OCI-LY7 (cell line): ENCODE measurements at regions not wholly inside any gene's neighbourhood (a gene's known extent, or its start where the extent isn't known, plus 50 kb on each side); places are given as distances from the start of the nearest gene placed in this dataset.

Experiments used
- BruUV-seq: library from RNA; stranded (reverse); fragments of 400-500 nt; replicated peaks from 2 replicates; lab custom pipeline; 2021; lab: Mats Ljungman, UMichigan
- CTCF ChIA-PET: fragments of 300-600 bp; sonication (Branson Sonifier 250); formaldehyde crosslinking; loops from one replicate; lab custom pipeline; 2022; ENCODE audit warnings: antibody characterized with exemption; ENCODE audit not compliant: unreplicated experiment; lab: Charles Lee
- POLR2A ChIA-PET: fragments of 300-600 bp; sonication (Branson Sonifier 250); formaldehyde crosslinking; loops from one replicate; lab custom pipeline; 2022; ENCODE audit warnings: antibody characterized with exemption; lab: Charles Lee
- DNase-seq: peaks from one replicate; pipeline ENCODE4 v3.0.0-alpha.2; 2015; ENCODE audit warnings: low spot score
- H2AFZ ChIP-seq: fragments of 200-600 bp; sonication (generic), shearing (Covaris generic); 2 replicates; pipeline ENCODE4 v1.6.1; 2014; ENCODE audit warnings: mild to moderate bottlenecking, antibody characterized with exemption, low read length, moderate library complexity
- H3K27ac ChIP-seq: fragments of 200-600 bp; sonication (generic); 2 replicates; pipeline ENCODE4 v1.5.1; 2014; ENCODE audit warnings: mixed run types, low read depth, mild to moderate bottlenecking, moderate library complexity, low read length, inconsistent platforms; ENCODE audit not compliant: poor library complexity, severe bottlenecking
- H3K36me3 ChIP-seq: fragments of 200-600 bp; sonication (generic); 2 replicates; pipeline ENCODE4 v1.6.1; 2014; ENCODE audit warnings: mild to moderate bottlenecking, antibody characterized with exemption, low read length, moderate library complexity, mixed read lengths; ENCODE audit not compliant: insufficient read depth
- H3K4me1 ChIP-seq: fragments of 200-600 bp; sonication (generic); 2 replicates; pipeline ENCODE4 v1.5.1; 2014; ENCODE audit warnings: mild to moderate bottlenecking, low read length; ENCODE audit not compliant: insufficient read depth, poor library complexity, severe bottlenecking
- H3K4me2 ChIP-seq: fragments of 200-600 bp; sonication (generic); 2 replicates; pipeline ENCODE4 v1.6.1; 2014; ENCODE audit warnings: mild to moderate bottlenecking, low read length
- H3K4me3 ChIP-seq: fragments of 200-600 bp; sonication (generic); 2 replicates; pipeline ENCODE4 v1.5.1; 2014; ENCODE audit warnings: mild to moderate bottlenecking, low read depth, low read length; ENCODE audit not compliant: poor library complexity, severe bottlenecking
- H3K79me2 ChIP-seq: fragments of 200-600 bp; sonication (generic); 2 replicates; pipeline ENCODE4 v1.6.1; 2016; ENCODE audit warnings: low read depth, mild to moderate bottlenecking, low read length, moderate library complexity, mixed read lengths; ENCODE audit not compliant: insufficient read depth
- H3K9me2 ChIP-seq: fragments of 200-600 bp; sonication (generic); 2 replicates; pipeline ENCODE4 v1.6.1; 2016; ENCODE audit warnings: mild to moderate bottlenecking, low read length, mixed read lengths; ENCODE audit not compliant: insufficient read depth
- H3K9me3 ChIP-seq: fragments of 200-600 bp; sonication (generic); 2 replicates; pipeline ENCODE4 v1.6.1; 2014; ENCODE audit warnings: mild to moderate bottlenecking, mixed run types, low read length, mixed read lengths
- H4K20me1 ChIP-seq: fragments of 200-600 bp; sonication (generic); 2 replicates; pipeline ENCODE4 v1.6.1; 2014; ENCODE audit warnings: mild to moderate bottlenecking, antibody characterized with exemption, low read length, moderate library complexity, mixed read lengths; ENCODE audit not compliant: insufficient read depth
- EZH2phosphoT487 ChIP-seq: fragments of 200-600 bp; sonication (generic); IDR thresholded peaks from 2 replicates; pipeline ENCODE4 v1.6.1; 2018; ENCODE audit warnings: low read depth, borderline replicate concordance, mild to moderate bottlenecking, mixed run types, antibody characterized with exemption, low read length, moderate library complexity, mixed read lengths
- intact Hi-C: fragments of 100-400 bp; cut with micrococcal nuclease; formaldehyde crosslinking; loops from one replicate; pipeline ENCODE4 v1.10.0; 2022; ENCODE audit not compliant: unreplicated experiment
- TF ChIP-seq, protein P1 (sequence below): fragments of 200-600 bp; sonication (generic); conservative IDR thresholded peaks from 2 replicates; pipeline ENCODE4 v1.5.1; 2014; ENCODE audit warnings: mild to moderate bottlenecking, antibody characterized with exemption, low read length, moderate library complexity, mixed read lengths

DNA sequence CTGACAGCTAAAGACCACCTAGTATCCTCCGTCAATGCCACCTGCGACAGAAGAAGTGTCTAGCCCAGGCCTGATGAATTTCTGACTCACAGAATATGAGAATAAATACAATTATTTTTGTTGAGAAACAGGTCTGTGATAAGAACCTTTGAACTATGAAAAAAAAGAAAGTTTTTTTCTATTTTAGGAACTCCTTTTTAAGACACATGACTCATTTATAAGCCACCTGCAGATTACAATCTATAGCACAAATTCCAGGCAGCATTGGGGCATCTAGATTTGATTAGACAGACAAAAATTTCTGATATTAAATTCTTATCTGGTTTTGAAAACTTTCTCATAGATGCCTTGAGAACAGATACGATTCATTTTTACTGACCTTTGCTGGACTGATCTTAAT is 256.7 kb upstream of the LYZL1 start:
- H3K4me3 ChIP-seq, result no peak overlapping the region
- H3K36me3 ChIP-seq, result no peaks in the 10 kb centered on the region
- intact Hi-C loops, result no loop called here
- TF ChIP-seq, protein P1, sequence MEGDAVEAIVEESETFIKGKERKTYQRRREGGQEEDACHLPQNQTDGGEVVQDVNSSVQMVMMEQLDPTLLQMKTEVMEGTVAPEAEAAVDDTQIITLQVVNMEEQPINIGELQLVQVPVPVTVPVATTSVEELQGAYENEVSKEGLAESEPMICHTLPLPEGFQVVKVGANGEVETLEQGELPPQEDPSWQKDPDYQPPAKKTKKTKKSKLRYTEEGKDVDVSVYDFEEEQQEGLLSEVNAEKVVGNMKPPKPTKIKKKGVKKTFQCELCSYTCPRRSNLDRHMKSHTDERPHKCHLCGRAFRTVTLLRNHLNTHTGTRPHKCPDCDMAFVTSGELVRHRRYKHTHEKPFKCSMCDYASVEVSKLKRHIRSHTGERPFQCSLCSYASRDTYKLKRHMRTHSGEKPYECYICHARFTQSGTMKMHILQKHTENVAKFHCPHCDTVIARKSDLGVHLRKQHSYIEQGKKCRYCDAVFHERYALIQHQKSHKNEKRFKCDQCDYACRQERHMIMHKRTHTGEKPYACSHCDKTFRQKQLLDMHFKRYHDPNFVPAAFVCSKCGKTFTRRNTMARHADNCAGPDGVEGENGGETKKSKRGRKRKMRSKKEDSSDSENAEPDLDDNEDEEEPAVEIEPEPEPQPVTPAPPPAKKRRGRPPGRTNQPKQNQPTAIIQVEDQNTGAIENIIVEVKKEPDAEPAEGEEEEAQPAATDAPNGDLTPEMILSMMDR, result no peak
- no peak for TF ChIP-seq EZH2phosphoT487
- no peaks in the 10 kb centered on the region for H4K20me1 ChIP-seq
- no peaks in the 10 kb centered on the region for H3K79me2 ChIP-seq
- no peaks in the 10 kb centered on the region for H3K9me3 ChIP-seq
- H3K9me2 ChIP-seq, result no peaks in the 10 kb centered on the region
- H2AFZ ChIP-seq, result no peak overlapping the region
- no peak for DNase-seq
- no TSS peak for BruUV-seq
- H3K27ac ChIP-seq, result no peak overlapping the region
- no peaks in the 10 kb centered on the region for H3K4me1 ChIP-seq
- POLR2A ChIA-PET, result no interaction called here
- no peak overlapping the region for H3K4me2 ChIP-seq
- CTCF ChIA-PET, result no interaction called here

DNA sequence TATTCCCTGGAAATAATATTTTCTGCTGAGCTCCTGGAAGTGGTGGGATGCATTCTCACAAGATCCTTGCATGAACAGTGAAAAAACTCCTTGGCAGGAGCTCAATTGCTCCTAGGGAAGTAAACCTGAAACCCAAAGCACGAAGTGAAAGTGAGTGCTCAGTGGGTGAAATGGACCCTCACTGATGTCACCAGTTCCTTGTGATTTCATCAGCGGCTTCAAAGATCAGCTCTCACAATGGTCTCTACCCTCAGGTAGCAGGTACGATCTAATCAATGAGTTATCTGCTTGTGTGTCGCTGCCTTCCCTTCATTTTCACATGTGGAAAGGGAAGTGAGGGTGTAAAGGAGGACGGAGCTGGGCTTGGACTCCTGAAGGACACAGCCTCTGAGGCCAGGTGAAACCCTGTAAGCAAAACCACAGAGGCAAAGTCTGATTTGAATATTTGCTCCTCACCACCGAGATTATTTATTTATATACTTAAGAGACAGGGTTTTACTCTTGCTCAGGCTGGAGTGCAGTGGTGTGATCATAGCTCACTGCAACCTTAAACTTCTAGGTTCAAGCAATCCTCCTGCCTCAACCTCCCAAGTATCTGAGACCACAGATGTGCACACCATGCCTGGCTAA is 255.4 kb upstream of the LYZL1 start:
- no peak overlapping the region for H3K27ac ChIP-seq
- no TSS peak for BruUV-seq
- no peak overlapping the region for H2AFZ ChIP-seq
- ChIA-PET CTCF (no interaction called here), POLR2A (interaction anchor here (0.7 kb wide), 1 partner anchor 23 kb away, joined by 4 read pairs; no protein-coding TSS in a partner anchor)
- intact Hi-C loops, result no loop called here
- H3K9me3 ChIP-seq, result no peaks in the 10 kb centered on the region
- no peak overlapping the region for H3K4me2 ChIP-seq
- no peaks in the 10 kb centered on the region for H3K79me2 ChIP-seq
- TF ChIP-seq, protein P1, result no peak
- TF ChIP-seq EZH2phosphoT487, result no peak
- no peak for DNase-seq
- H3K4me3 ChIP-seq, result no peak overlapping the region
- no peaks in the 10 kb centered on the region for H3K36me3 ChIP-seq
- no peaks in the 10 kb centered on the region for H3K9me2 ChIP-seq
- H4K20me1 ChIP-seq, result no peaks in the 10 kb centered on the region
- H3K4me1 ChIP-seq, result no peaks in the 10 kb centered on the region

DNA sequence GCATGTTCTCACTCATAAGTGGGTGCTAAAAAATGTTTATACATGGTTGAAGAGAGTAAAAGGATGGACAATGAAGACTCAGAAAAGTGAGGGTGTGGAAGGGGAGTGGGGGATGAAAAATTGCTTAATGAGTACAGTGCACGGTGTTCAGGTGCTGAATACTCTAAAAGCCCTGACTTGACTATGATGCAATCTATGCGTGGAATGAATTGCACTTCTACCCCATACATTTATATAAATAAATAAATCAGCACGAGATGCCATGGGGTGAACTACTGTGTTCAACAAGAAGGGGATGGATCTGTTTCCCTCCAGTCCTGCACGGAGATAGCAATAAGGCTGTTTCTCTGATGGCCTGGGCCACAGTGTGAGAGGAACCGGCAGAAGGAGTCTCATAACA is 254.3 kb upstream of the LYZL1 start:
- Histone ChIP-seq H3K27ac (no peak overlapping the region), H3K4me2 (no peak overlapping the region), H2AFZ (no peak overlapping the region), H3K79me2 (no peaks in the 10 kb centered on the region), H4K20me1 (no peaks in the 10 kb centered on the region), H3K4me1 (no peaks in the 10 kb centered on the region), H3K9me2 (no peaks in the 10 kb centered on the region), H3K9me3 (no peaks in the 10 kb centered on the region), H3K36me3 (no peaks in the 10 kb centered on the region), H3K4me3 (no peak overlapping the region)
- TF ChIP-seq, protein P1, result no peak
- TF ChIP-seq EZH2phosphoT487, result no peak
- no peak for DNase-seq
- POLR2A ChIA-PET, result interaction anchor here (0.6 kb wide), 1 partner anchor 12 kb away, joined by 3 read pairs; no protein-coding TSS in a partner anchor
- CTCF ChIA-PET, result no interaction called here
- no TSS peak for BruUV-seq
- intact Hi-C loops, result no loop called here
